HG02884 (cell line): ENCODE measurements at regions not wholly inside any gene's neighbourhood (a gene's known extent, or its start where the extent isn't known, plus 50 kb on each side); places are given as distances from the start of the nearest gene placed in this dataset.

ENCODE experiments used
- ATAC-seq: cut with Tn5 transposase; IDR thresholded peaks from one replicate; pipeline ENCODE4 v1.9.1; 2021; ENCODE audit warnings: mild to moderate bottlenecking, moderate library complexity; ENCODE audit not compliant: unreplicated experiment

GRCh38 chr10:8520382-8520781, 465.9 kb downstream of the GATA3 start:
- ATAC-seq, result no peak

- ATAC-seq, result no peak
Measured at GRCh38 chr10:8527773-8528172, 473.3 kb downstream of the GATA3 start.

GRCh38 chr10:8531116-8531515, 476.6 kb downstream of the GATA3 start:
- ATAC-seq, result no peak

GRCh38 chr10:8532647-8533046, 478.2 kb downstream of the GATA3 start:
- ATAC-seq, result no peak

- no peak for ATAC-seq
Measured at GRCh38 chr10:8533462-8533861, 479.0 kb downstream of the GATA3 start.

GRCh38 chr10:8534096-8534495, 479.6 kb downstream of the GATA3 start:
- no peak for ATAC-seq

- ATAC-seq, result no peak
Measured at GRCh38 chr10:8534891-8535290, 480.4 kb downstream of the GATA3 start.

GRCh38 chr10:8539056-8539455, 484.6 kb downstream of the GATA3 start:
- ATAC-seq, result no peak

GRCh38 chr10:8543361-8544056, 489.0 kb downstream of the GATA3 start:
- ATAC-seq, result no peak

- no peak for ATAC-seq
Measured at GRCh38 chr10:8544057-8544380, 489.5 kb downstream of the GATA3 start.

- ATAC-seq, result no peak
Measured at GRCh38 chr10:8544500-8544899, 490.0 kb downstream of the GATA3 start.

- ATAC-seq, result no peak
Measured at GRCh38 chr10:8554574-8554973, 500.1 kb downstream of the GATA3 start.

- no peak for ATAC-seq
Measured at GRCh38 chr10:8556321-8556720, 501.8 kb downstream of the GATA3 start.

- ATAC-seq, result no peak
Measured at GRCh38 chr10:8563478-8563877, 509.0 kb downstream of the GATA3 start.

GRCh38 chr10:8566737-8567136, 512.2 kb downstream of the GATA3 start:
- ATAC-seq, result no peak

GRCh38 chr10:8568401-8568800, 513.9 kb downstream of the GATA3 start:
- ATAC-seq, result no peak

GRCh38 chr10:8575620-8576019, 521.1 kb downstream of the GATA3 start:
- no peak for ATAC-seq

- no peak for ATAC-seq
Measured at GRCh38 chr10:8576281-8576680, 521.8 kb downstream of the GATA3 start.

GRCh38 chr10:8576911-8577310, 522.4 kb downstream of the GATA3 start:
- ATAC-seq, result no peak

GRCh38 chr10:8577686-8578085, 523.2 kb downstream of the GATA3 start:
- no peak for ATAC-seq

- no peak for ATAC-seq
Measured at GRCh38 chr10:8581521-8582225, 527.2 kb downstream of the GATA3 start.

- ATAC-seq, result no peak
Measured at GRCh38 chr10:8583096-8583495, 528.6 kb downstream of the GATA3 start.

GRCh38 chr10:8584666-8585065, 530.2 kb downstream of the GATA3 start:
- ATAC-seq, result no peak
